ENCODE measurements at regions not wholly inside any gene's neighbourhood (a gene's known extent, or its start where the extent isn't known, plus 50 kb on each side); places are given as distances from the start of the nearest gene placed in this dataset.

GRCh38 chr1:10889650-10890353, 93.4 kb upstream of the CASZ1 start:
- TF ChIP-seq, protein P1, sequence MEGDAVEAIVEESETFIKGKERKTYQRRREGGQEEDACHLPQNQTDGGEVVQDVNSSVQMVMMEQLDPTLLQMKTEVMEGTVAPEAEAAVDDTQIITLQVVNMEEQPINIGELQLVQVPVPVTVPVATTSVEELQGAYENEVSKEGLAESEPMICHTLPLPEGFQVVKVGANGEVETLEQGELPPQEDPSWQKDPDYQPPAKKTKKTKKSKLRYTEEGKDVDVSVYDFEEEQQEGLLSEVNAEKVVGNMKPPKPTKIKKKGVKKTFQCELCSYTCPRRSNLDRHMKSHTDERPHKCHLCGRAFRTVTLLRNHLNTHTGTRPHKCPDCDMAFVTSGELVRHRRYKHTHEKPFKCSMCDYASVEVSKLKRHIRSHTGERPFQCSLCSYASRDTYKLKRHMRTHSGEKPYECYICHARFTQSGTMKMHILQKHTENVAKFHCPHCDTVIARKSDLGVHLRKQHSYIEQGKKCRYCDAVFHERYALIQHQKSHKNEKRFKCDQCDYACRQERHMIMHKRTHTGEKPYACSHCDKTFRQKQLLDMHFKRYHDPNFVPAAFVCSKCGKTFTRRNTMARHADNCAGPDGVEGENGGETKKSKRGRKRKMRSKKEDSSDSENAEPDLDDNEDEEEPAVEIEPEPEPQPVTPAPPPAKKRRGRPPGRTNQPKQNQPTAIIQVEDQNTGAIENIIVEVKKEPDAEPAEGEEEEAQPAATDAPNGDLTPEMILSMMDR (IDR thresholded peaks at IDR 0.05) = no peak
- no peak for TF ChIP-seq POLR2A (IDR thresholded peaks at IDR 0.05)

All from body of pancreas (tissue), 4 donors.